HG02970 (cell line): ENCODE measurements at regions not wholly inside any gene's neighbourhood (a gene's known extent, or its start where the extent isn't known, plus 50 kb on each side); places are given as distances from the start of the nearest gene placed in this dataset.

ENCODE experiments used
- ATAC-seq: cut with Tn5 transposase; IDR thresholded peaks from one replicate; pipeline ENCODE4 v1.9.1; 2021; ENCODE audit warnings: mild to moderate bottlenecking, moderate library complexity, moderate number of reproducible peaks; ENCODE audit not compliant: unreplicated experiment, low FRiP score

GRCh38 chr11:26199331-26200095 lies 132.4 kb upstream of the ANO3 start:
- ATAC-seq, result no peak

DNA sequence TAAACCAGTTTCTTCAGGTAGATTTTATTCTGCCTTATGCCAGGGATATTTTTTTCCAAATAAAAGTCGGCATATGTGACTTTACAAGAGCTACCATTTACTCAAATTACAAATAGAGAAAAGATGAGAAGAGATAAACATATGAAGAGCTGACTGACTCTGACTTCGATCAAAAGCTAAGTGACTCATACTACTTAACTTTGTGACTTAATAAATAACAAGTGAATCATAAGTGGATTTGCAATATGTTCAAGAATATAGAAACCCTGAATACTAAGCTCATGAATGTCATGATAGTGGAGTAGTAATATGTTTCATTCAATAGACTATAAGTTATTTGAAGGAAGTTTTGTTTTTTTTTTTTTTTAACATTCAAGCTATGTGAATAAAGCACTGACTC lies 130.5 kb upstream of the ANO3 start:
- no peak for ATAC-seq

DNA sequence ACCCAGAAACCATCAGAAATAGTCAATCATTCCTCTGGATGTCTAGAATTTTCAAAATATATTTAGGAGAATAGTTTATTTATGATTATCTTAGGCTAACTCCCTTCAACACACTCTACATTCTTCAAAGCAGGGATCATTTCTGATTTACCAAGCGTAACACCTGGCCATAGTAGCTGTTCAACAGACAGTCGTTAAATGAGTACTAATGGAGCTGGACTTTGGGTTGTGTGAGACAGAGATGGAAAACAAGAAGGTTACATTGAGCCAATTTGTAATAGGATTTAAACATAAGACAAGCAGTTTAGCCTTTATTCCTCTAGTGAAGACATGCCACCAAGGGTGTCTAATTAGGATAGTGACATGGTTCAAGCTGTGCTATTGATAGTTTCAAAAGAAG lies 129.2 kb upstream of the ANO3 start:
- ATAC-seq, result no peak

- no peak for ATAC-seq
Observed at GRCh38 chr11:26204101-26204500, 127.8 kb upstream of the ANO3 start.

- no peak for ATAC-seq
Observed at GRCh38 chr11:26204839-26205238, 127.1 kb upstream of the ANO3 start.

- ATAC-seq, result no peak
Observed at GRCh38 chr11:26219183-26220117, 112.5 kb upstream of the ANO3 start.

DNA sequence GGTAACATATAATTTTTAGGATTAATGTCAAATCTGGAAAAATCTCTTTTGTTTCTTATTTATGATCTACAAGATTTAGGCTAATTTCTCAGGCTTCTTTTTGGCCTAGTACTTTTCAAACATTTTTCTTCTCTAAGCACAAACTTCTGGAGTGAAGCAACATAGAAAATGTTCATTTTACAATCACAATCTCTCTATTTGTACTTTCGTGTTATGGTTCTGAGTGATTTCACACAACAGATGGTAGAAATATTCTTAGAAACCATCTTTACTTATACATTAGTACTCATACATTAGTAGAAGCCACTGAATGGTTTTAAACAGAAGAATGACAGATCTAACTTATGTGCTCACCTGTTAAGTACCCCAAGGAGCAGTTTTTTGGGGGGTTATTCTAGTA lies 106.3 kb upstream of the ANO3 start:
- no peak for ATAC-seq

GRCh38 chr11:26227301-26227746 lies 104.6 kb upstream of the ANO3 start:
- peak; percentile 67 for ATAC-seq

DNA sequence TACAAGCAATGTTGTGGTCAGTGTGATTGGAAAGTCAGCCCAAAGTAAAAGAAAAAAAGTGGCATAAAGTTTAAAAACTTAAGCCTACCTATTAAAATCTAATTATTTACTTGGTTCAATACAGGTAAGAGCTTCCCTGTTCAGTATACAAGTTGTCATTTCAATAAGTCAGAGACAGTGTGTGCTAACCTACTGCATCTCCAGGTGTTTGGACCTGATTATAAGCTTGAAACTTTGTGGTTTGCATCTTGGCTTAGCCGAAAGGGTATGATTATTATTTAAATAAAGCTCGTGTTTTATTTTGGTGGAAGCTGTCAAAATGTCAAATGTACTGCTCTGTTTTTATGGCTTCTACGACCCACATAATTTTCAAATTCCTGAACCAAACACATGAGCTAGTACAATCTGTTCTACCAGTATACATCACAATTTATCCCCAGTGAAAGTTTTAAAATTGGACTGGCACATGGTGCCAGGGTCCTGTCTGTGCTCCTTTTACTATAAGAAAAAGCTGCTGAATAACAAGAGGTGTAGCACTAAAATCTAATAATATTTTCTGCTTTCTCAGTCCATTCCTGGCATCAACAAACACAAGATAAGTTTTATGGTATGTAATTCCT lies 103.9 kb upstream of the ANO3 start:
- ATAC-seq, result no peak

DNA sequence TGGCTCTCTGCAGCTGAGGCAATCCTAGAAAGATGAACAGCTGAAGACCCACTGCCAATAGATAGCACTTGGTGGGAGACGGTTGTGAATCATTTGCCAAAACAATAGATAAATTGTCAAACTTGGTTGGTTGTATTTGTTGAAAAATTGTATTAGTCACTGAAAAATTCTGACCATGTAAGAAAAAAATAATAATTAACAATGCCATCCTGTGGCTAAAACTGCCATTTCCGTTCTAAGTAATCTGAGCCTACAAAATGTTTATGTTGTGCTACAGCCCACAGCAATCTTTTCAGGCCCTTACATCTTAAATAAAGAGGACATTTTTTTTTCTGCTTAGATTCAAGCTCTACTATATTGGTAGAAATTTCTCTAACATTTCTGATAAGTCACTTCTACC lies 103.2 kb upstream of the ANO3 start:
- ATAC-seq, result no peak

- ATAC-seq, result no peak
Observed at GRCh38 chr11:26229257-26229656, 102.7 kb upstream of the ANO3 start.

DNA sequence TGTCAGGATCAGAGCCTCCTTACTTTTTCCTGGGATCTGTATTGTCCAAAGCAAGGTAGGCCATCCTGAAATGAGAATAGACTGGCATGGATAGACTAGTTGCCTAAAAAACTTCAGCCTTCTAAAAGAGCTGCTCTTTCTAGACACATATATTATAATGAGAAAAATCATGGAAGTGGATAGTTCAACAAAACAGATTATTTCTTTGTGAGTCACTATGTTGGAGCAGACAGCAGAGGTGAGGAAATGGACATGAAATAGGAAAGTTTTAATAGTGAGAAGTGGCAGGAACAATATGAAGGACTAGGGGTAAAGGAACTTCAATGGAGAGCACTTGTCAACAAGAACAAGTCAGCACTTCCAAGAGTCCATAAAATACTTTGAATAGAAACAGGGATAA lies 101.9 kb upstream of the ANO3 start:
- no peak for ATAC-seq

DNA sequence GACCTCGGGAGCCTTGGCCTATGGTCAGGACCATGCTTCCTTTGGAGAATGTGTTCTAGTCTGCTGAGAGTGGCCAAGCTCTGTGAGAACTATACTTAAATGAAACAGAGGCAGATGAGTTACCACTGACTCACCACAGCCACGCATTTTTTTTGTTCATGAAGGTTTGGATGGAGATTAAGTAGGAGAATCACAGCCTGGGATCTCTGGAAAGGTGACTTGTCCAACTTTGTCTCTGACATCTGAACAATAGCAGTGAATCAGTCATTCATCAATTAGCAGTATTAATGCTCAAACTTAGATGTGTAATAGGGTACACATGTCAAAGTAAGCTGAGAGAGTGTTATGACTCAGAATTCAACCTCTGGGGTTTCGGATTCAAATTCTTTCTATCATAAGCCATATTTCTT lies 100.7 kb upstream of the ANO3 start:
- no peak for ATAC-seq

DNA sequence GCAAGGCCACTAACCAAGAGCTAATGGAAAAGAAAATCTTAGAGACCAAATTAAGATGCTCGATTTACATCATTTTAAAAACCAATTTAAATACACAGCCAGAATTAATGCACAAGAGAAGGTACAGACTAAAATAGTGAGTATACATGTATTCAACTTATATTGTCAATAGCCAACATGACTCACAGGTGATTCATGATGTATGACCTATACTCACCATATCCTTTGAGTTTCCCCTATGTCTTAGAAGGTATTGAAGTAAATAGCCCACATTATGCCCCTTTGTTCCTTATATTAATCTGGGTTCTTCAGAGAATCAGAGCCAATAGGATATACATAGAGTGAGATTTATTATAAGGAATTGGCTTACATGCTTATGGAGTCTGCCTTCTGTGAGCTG lies 97.5 kb upstream of the ANO3 start:
- no peak for ATAC-seq

GRCh38 chr11:26243426-26243825 lies 88.5 kb upstream of the ANO3 start:
- no peak for ATAC-seq

- no peak for ATAC-seq
Observed at GRCh38 chr11:26244207-26244606, 87.7 kb upstream of the ANO3 start.

- no peak for ATAC-seq
Observed at GRCh38 chr11:26245046-26245445, 86.9 kb upstream of the ANO3 start.

DNA sequence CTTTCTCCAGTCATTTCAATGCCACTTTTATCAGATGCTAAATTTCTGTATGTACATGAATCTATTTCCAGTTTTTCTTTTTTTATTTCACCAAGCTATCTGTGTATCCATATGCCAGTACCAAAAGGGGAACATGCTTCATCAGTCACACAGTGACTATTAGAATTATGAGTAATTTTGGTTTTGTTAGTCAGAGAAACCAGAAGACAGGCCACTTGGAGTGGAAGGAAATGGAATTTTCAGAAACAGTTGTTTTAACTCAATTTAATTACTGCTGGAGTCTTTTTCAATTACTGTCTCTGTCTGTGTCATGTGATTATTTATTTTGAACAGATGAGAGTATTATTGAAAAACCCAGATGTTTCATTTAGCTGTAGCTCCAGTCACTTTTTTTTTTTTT lies 84.6 kb upstream of the ANO3 start:
- no peak for ATAC-seq

DNA sequence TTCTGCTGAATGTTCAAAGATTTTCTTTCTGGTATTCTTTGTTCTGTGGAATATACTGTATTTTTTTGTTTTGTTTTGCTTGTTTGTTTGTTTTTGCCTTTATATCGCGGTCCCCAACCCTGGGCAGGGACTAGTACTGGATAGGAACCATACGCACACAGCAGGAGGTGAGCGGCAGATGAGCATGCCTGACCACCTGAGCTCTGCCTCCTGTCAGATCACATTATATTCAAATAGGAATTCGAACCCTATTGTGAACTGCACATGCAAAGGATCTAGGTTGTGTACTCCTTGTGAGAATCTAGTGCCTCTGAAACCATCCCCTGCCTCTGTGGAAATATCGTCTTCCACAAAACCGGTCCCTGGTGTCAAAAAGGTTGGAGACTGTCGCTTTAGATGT lies 83.3 kb upstream of the ANO3 start:
- ATAC-seq, result no peak

- no peak for ATAC-seq
Observed at GRCh38 chr11:26254378-26254777, 77.6 kb upstream of the ANO3 start.

GRCh38 chr11:26263769-26264168 lies 68.2 kb upstream of the ANO3 start:
- ATAC-seq, result no peak
